Mesenchymal stem cell (in vitro differentiated cells and primary cell): ENCODE measurements at regions not wholly inside any gene's neighbourhood (a gene's known extent, or its start where the extent isn't known, plus 50 kb on each side); places are given as distances from the start of the nearest gene placed in this dataset.
"Not testable (repeated sequence)": the region's sequence is repeated elsewhere in the genome, so short reads cannot be mapped to it uniquely, and the experiment has no call there.

Experiments
- DNase-seq: peaks from one replicate; pipeline ENCODE4 v3.0.0-alpha.2; 2013
- H2AFZ ChIP-seq: one replicate; pipeline ENCODE4 v1.6.1; 2013; ENCODE audit warnings: low read depth, mild to moderate bottlenecking, control low read depth, inconsistent platforms, low read length, moderate library complexity
- H2AK5ac ChIP-seq: 2 replicates; pipeline ENCODE4 v1.6.1; 2013; ENCODE audit warnings: low read length, moderate library complexity, mild to moderate bottlenecking, inconsistent platforms; ENCODE audit not compliant: severe bottlenecking
- H2BK120ac ChIP-seq: one replicate; pipeline ENCODE4 v1.6.1; 2013; ENCODE audit warnings: low read depth, mild to moderate bottlenecking, inconsistent platforms, low read length, moderate library complexity
- H2BK12ac ChIP-seq, 2 experiments: one replicate each; pipeline ENCODE4 v1.6.1; 2013; ENCODE audit warnings: inconsistent platforms in 2 of 2, low read length in 2 of 2, mild to moderate bottlenecking in 2 of 2, moderate library complexity in 2 of 2, control low read depth in 1 of 2
- H2BK15ac ChIP-seq: one replicate; pipeline ENCODE4 v1.6.1; 2013; ENCODE audit warnings: mild to moderate bottlenecking, low read depth, inconsistent platforms; ENCODE audit not compliant: poor library complexity, severe bottlenecking
- H2BK5ac ChIP-seq: 2 replicates; pipeline ENCODE4 v1.6.1; 2013; ENCODE audit warnings: low read depth, mild to moderate bottlenecking, low read length, control low read depth, inconsistent platforms; ENCODE audit not compliant: poor library complexity, severe bottlenecking
- H3K14ac ChIP-seq, 2 experiments: one replicate each; pipeline ENCODE4 v1.6.1; 2013; ENCODE audit warnings: inconsistent platforms in 2 of 2, low read length in 2 of 2, control low read depth in 1 of 2, mild to moderate bottlenecking in 1 of 2, moderate library complexity in 1 of 2
- H3K18ac ChIP-seq, 2 experiments: one replicate each; pipeline ENCODE4 v1.6.1; 2013; ENCODE audit warnings: inconsistent platforms in 2 of 2, low read length in 2 of 2, control low read depth in 1 of 2, low read depth in 1 of 2, mild to moderate bottlenecking in 1 of 2
- H3K23ac ChIP-seq, 2 experiments: one replicate each; pipeline ENCODE4 v1.6.1; 2013; ENCODE audit warnings: inconsistent platforms in 2 of 2, low read length in 2 of 2, mild to moderate bottlenecking in 2 of 2, moderate library complexity in 2 of 2, control low read depth in 1 of 2
- H3K27ac ChIP-seq: 2 replicates; pipeline ENCODE4 v1.5.1; 2013; ENCODE audit warnings: mild to moderate bottlenecking, moderate library complexity, low read length, control low read depth, inconsistent platforms; ENCODE audit not compliant: poor library complexity, severe bottlenecking
- H3K27me3 ChIP-seq, 2 experiments: 2 replicates each; pipeline versions ENCODE4 v1.6.1 to v1.7.0; 2013; ENCODE audit warnings: low read length in 2 of 2, mild to moderate bottlenecking in 2 of 2, moderate library complexity in 2 of 2, control low read depth in 1 of 2, inconsistent platforms in 1 of 2; ENCODE audit not compliant: control insufficient read depth in 1 of 2, insufficient read depth in 1 of 2
- H3K36me3 ChIP-seq, 2 experiments: 2 replicates each; pipeline versions ENCODE4 v1.6.1 to v1.7.0; 2013; ENCODE audit warnings: low read length in 2 of 2, control low read depth in 1 of 2, inconsistent platforms in 1 of 2, low read depth in 1 of 2, mild to moderate bottlenecking in 1 of 2; ENCODE audit not compliant: insufficient read depth in 2 of 2, control insufficient read depth in 1 of 2
- H3K4ac ChIP-seq, 2 experiments: one replicate each; pipeline ENCODE4 v1.6.1; 2013; ENCODE audit warnings: inconsistent platforms in 2 of 2, low read length in 2 of 2, mild to moderate bottlenecking in 2 of 2, moderate library complexity in 2 of 2, control low read depth in 1 of 2, low read depth in 1 of 2
- H3K4me1 ChIP-seq: 2 replicates; pipeline ENCODE4 v1.6.1; 2013; ENCODE audit warnings: low read depth, low read length, control low read depth; ENCODE audit not compliant: control insufficient read depth, insufficient read depth
- H3K4me2 ChIP-seq: 2 replicates; pipeline ENCODE4 v1.6.1; 2013; ENCODE audit warnings: low read length, mild to moderate bottlenecking, inconsistent platforms; ENCODE audit not compliant: poor library complexity, severe bottlenecking
- H3K4me3 ChIP-seq, 2 experiments: 2 replicates each; pipeline versions ENCODE4 v1.5.1 to v1.7.0; 2013; ENCODE audit warnings: low read length in 2 of 2, mild to moderate bottlenecking in 2 of 2, control low read depth in 1 of 2, low read depth in 1 of 2; ENCODE audit not compliant: insufficient read depth in 1 of 2
- H3K79me1 ChIP-seq: replicated peaks from 2 replicates; pipeline ENCODE4 v1.6.1; 2013; ENCODE audit warnings: mild to moderate bottlenecking, control low read depth, low read length, inconsistent platforms; ENCODE audit not compliant: poor library complexity, severe bottlenecking
- H3K9ac ChIP-seq: 2 replicates; pipeline ENCODE4 v1.7.0; 2013; ENCODE audit warnings: mild to moderate bottlenecking, low read length, moderate library complexity
- H3K9me3 ChIP-seq: 2 replicates; pipeline ENCODE4 v1.7.0; 2013; ENCODE audit warnings: mild to moderate bottlenecking, low read length; ENCODE audit not compliant: control insufficient read depth
- H4K8ac ChIP-seq: one replicate; pipeline ENCODE4 v1.6.1; 2013; ENCODE audit warnings: inconsistent platforms, mild to moderate bottlenecking, low read length, moderate library complexity
- H4K91ac ChIP-seq: one replicate; pipeline ENCODE4 v1.6.1; 2013; ENCODE audit warnings: mild to moderate bottlenecking, low read length, inconsistent platforms
- WGBS: methylation state at CpG from one replicate; pipeline ENCODE4 v1.1.7; 2013; ENCODE audit warnings: mixed read lengths; 5-methylcytosine and 5-hydroxymethylcytosine counted together

GRCh38 chr4:158033416-158034120 lies 139.3 kb downstream of the GASK1B start:
- H2BK12ac ChIP-seq, result no peak overlapping the region
- H3K14ac ChIP-seq, result no peak overlapping the region
- WGBS, result 42% methylated on average over 5 of the region's 5 CpGs
- H3K79me1 ChIP-seq, result no peaks in the 10 kb centered on the region
- H3K4me1 ChIP-seq, result no peaks in the 10 kb centered on the region
- peak overlapping the region; percentile 95 for H3K27ac ChIP-seq
- H2BK15ac ChIP-seq, result no peak overlapping the region
- peak overlapping the region; percentile 9 for H3K9ac ChIP-seq
- H3K23ac ChIP-seq, result no peak overlapping the region
- H3K4ac ChIP-seq, result no peak overlapping the region
- peaks cover 18% of the 10 kb centered on the region for H3K9me3 ChIP-seq
- H2BK5ac ChIP-seq, result no peak overlapping the region
- no peak overlapping the region for H4K8ac ChIP-seq
- no peaks in the 10 kb centered on the region for H3K27me3 ChIP-seq
- H3K4me2 ChIP-seq, result peak overlapping the region; percentile 25
- no peak overlapping the region for H2BK120ac ChIP-seq
- H3K36me3 ChIP-seq, result no peaks in the 10 kb centered on the region
- no peak overlapping the region for H3K18ac ChIP-seq
- peak; percentile 67 for DNase-seq
- H4K91ac ChIP-seq, result no peak overlapping the region
- H2AK5ac ChIP-seq, result no peak overlapping the region
- no peak overlapping the region for H3K4me3 ChIP-seq
- no peak overlapping the region for H2AFZ ChIP-seq

GRCh38 chr4:158032733-158033415 lies 140.0 kb downstream of the GASK1B start:
- Histone ChIP-seq H2BK120ac (no peak overlapping the region), H4K91ac (no peak overlapping the region), H2BK15ac (no peak overlapping the region), H4K8ac (no peak overlapping the region), H3K27me3 (no peaks in the 10 kb centered on the region), H2BK5ac (no peak overlapping the region), H3K4me1 (no peaks in the 10 kb centered on the region), H2AFZ (no peak overlapping the region), H3K27ac (peak overlapping the region; percentile 95), H3K36me3 (no peaks in the 10 kb centered on the region), H3K9ac (peak overlapping the region; percentile 9), H3K9me3 (peaks cover 24% of the 10 kb centered on the region), H3K4me2 (peak overlapping the region; percentile 25), H3K4ac (no peak overlapping the region), H2AK5ac (no peak overlapping the region), H3K18ac (no peak overlapping the region), H2BK12ac (no peak overlapping the region), H3K79me1 (no peaks in the 10 kb centered on the region), H3K14ac (no peak overlapping the region), H3K23ac (no peak overlapping the region), H3K4me3 (no peak overlapping the region)
- WGBS, result 55% methylated on average over 3 of the region's 4 CpGs
- no peak for DNase-seq

- not testable (repeated sequence) for H2BK5ac ChIP-seq, H2AFZ ChIP-seq, H3K4me2 ChIP-seq, H3K79me1 ChIP-seq, H4K91ac ChIP-seq, H3K18ac ChIP-seq, H3K4me1 ChIP-seq, H2AK5ac ChIP-seq, DNase-seq, H4K8ac ChIP-seq, H3K9ac ChIP-seq, H2BK120ac ChIP-seq, H2BK15ac ChIP-seq, H3K4me3 ChIP-seq, H3K23ac ChIP-seq, H3K27ac ChIP-seq, H3K36me3 ChIP-seq, H3K14ac ChIP-seq, H3K4ac ChIP-seq, H2BK12ac ChIP-seq, H3K27me3 ChIP-seq
- H3K9me3 ChIP-seq, result peaks cover 23% of the 10 kb centered on the region
Measured at GRCh38 chr4:158028381-158028780, 144.4 kb downstream of the GASK1B start.

- Histone ChIP-seq H3K18ac (no peak overlapping the region), H4K8ac (no peak overlapping the region), H3K14ac (no peak overlapping the region), H3K4me1 (peaks cover 4% of the 10 kb centered on the region), H4K91ac (no peak overlapping the region), H2BK120ac (no peak overlapping the region), H3K9ac (no peak overlapping the region), H3K23ac (no peak overlapping the region), H3K36me3 (peaks cover 0 to 3% of the 10 kb centered on the region in 2 experiments), H3K9me3 (peaks cover 23% of the 10 kb centered on the region), H2BK12ac (peak overlapping the region in 1 of 2 experiments; percentile 63), H3K4me3 (no peak overlapping the region), H3K79me1 (no peaks in the 10 kb centered on the region), H2BK5ac (no peak overlapping the region), H2AK5ac (no peak overlapping the region), H3K27ac (peak overlapping the region; percentile 32), H3K4ac (no peak overlapping the region), H2BK15ac (no peak overlapping the region), H2AFZ (no peak overlapping the region), H3K27me3 (no peaks in the 10 kb centered on the region), H3K4me2 (no peak overlapping the region)
- 62% methylated on average over 1 of the region's 1 CpG for WGBS
- DNase-seq, result peak; percentile 29
Measured at GRCh38 chr4:158025131-158025530, 147.7 kb downstream of the GASK1B start.
